ENCODE measurements at regions not wholly inside any gene's neighbourhood (a gene's known extent, or its start where the extent isn't known, plus 50 kb on each side); places are given as distances from the start of the nearest gene placed in this dataset.

- TF ChIP-seq GATA2 (IDR thresholded peaks at IDR 0.05; ENCODE audit: low read depth, low read length) (no peak), GATA3 (IDR thresholded peaks at IDR 0.05; ENCODE audit: low read depth, low read length) (no peak)
Observed at GRCh38 chr12:125841332-125841731, 776.1 kb downstream of the AACS start.

- no peak for TF ChIP-seq GATA3 (IDR thresholded peaks at IDR 0.05; ENCODE audit: low read depth, low read length)
- no peak for TF ChIP-seq GATA2 (IDR thresholded peaks at IDR 0.05; ENCODE audit: low read depth, low read length)
Observed at GRCh38 chr12:125852116-125852515, 786.9 kb downstream of the AACS start.

GRCh38 chr12:125852679-125853078 is 787.4 kb downstream of the AACS start:
- no peak for TF ChIP-seq GATA2 (IDR thresholded peaks at IDR 0.05; ENCODE audit: low read depth, low read length)
- TF ChIP-seq GATA3 (IDR thresholded peaks at IDR 0.05; ENCODE audit: low read depth, low read length): no peak

GRCh38 chr12:125853670-125854069 is 788.4 kb downstream of the AACS start:
- TF ChIP-seq GATA2 (IDR thresholded peaks at IDR 0.05; ENCODE audit: low read depth, low read length) (no peak), GATA3 (IDR thresholded peaks at IDR 0.05; ENCODE audit: low read depth, low read length) (no peak)

GRCh38 chr12:125856366-125856765 is 791.1 kb downstream of the AACS start:
- no peak for TF ChIP-seq GATA2 (IDR thresholded peaks at IDR 0.05; ENCODE audit: low read depth, low read length)
- no peak for TF ChIP-seq GATA3 (IDR thresholded peaks at IDR 0.05; ENCODE audit: low read depth, low read length)

- no peak for TF ChIP-seq GATA2 (IDR thresholded peaks at IDR 0.05; ENCODE audit: low read depth, low read length)
- no peak for TF ChIP-seq GATA3 (IDR thresholded peaks at IDR 0.05; ENCODE audit: low read depth, low read length)
Observed at GRCh38 chr12:125856896-125857295, 791.7 kb downstream of the AACS start.

- TF ChIP-seq GATA3 (IDR thresholded peaks at IDR 0.05; ENCODE audit: low read depth, low read length) (no peak), GATA2 (IDR thresholded peaks at IDR 0.05; ENCODE audit: low read depth, low read length) (no peak)
Observed at GRCh38 chr12:125860672-125861288, 795.5 kb downstream of the AACS start.

- TF ChIP-seq GATA2 (IDR thresholded peaks at IDR 0.05; ENCODE audit: low read depth, low read length): no peak
- TF ChIP-seq GATA3 (IDR thresholded peaks at IDR 0.05; ENCODE audit: low read depth, low read length): no peak
Observed at GRCh38 chr12:125861299-125862281, 796.4 kb downstream of the AACS start.

GRCh38 chr12:125871811-125872594 is 806.8 kb downstream of the AACS start:
- TF ChIP-seq GATA3 (IDR thresholded peaks at IDR 0.05; ENCODE audit: low read depth, low read length) (no peak), GATA2 (IDR thresholded peaks at IDR 0.05; ENCODE audit: low read depth, low read length) (no peak)

- TF ChIP-seq GATA3 (IDR thresholded peaks at IDR 0.05; ENCODE audit: low read depth, low read length) (no peak), GATA2 (IDR thresholded peaks at IDR 0.05; ENCODE audit: low read depth, low read length) (no peak)
Observed at GRCh38 chr12:125873016-125873415, 807.8 kb downstream of the AACS start.

GRCh38 chr12:125878483-125878882 is 813.2 kb downstream of the AACS start:
- TF ChIP-seq GATA3 (IDR thresholded peaks at IDR 0.05; ENCODE audit: low read depth, low read length) (no peak), GATA2 (IDR thresholded peaks at IDR 0.05; ENCODE audit: low read depth, low read length) (no peak)

GRCh38 chr12:125882141-125882540 is 816.9 kb downstream of the AACS start:
- TF ChIP-seq GATA2 (IDR thresholded peaks at IDR 0.05; ENCODE audit: low read depth, low read length) (no peak), GATA3 (IDR thresholded peaks at IDR 0.05; ENCODE audit: low read depth, low read length) (no peak)

- TF ChIP-seq GATA3 (IDR thresholded peaks at IDR 0.05; ENCODE audit: low read depth, low read length): no peak
- TF ChIP-seq GATA2 (IDR thresholded peaks at IDR 0.05; ENCODE audit: low read depth, low read length): no peak
Observed at GRCh38 chr12:125888921-125889320, 823.7 kb downstream of the AACS start.

- TF ChIP-seq GATA3 (IDR thresholded peaks at IDR 0.05; ENCODE audit: low read depth, low read length) (no peak), GATA2 (IDR thresholded peaks at IDR 0.05; ENCODE audit: low read depth, low read length) (no peak)
Observed at GRCh38 chr12:125889742-125890141, 824.5 kb downstream of the AACS start.

Measured in SH-SY5Y (cell line).